ENCODE measurements at regions not wholly inside any gene's neighbourhood (a gene's known extent, or its start where the extent isn't known, plus 50 kb on each side); places are given as distances from the start of the nearest gene placed in this dataset.
"Not testable (repeated sequence)": the region's sequence is repeated elsewhere in the genome, so short reads cannot be mapped to it uniquely, and the experiment has no call there.

- DNase-seq (ENCODE audit: low read depth in 3 of 3, low spot score in 2 of 3): no peak
These were observed 117.9 kb downstream of the GPCPD1 start for GRCh38 chr20:5492937-5493336.

GRCh38 chr20:5491455-5491854, 119.4 kb downstream of the GPCPD1 start:
- no peak for DNase-seq (ENCODE audit: low read depth in 3 of 3, low spot score in 2 of 3)

- no peak for DNase-seq (ENCODE audit: low read depth in 3 of 3, low spot score in 2 of 3)
These were observed 121.2 kb downstream of the GPCPD1 start for GRCh38 chr20:5489601-5490000.

- no peak for DNase-seq (ENCODE audit: low read depth in 3 of 3, low spot score in 2 of 3)
These were observed 122.0 kb downstream of the GPCPD1 start for GRCh38 chr20:5488823-5489222.

GRCh38 chr20:5486377-5487054, 124.3 kb downstream of the GPCPD1 start:
- DNase-seq (ENCODE audit: low read depth in 3 of 3, low spot score in 2 of 3): no peak

- no peak for DNase-seq (ENCODE audit: low read depth in 3 of 3, low spot score in 2 of 3)
These were observed 125.9 kb downstream of the GPCPD1 start for GRCh38 chr20:5484926-5485325.

GRCh38 chr20:5484346-5484745, 126.5 kb downstream of the GPCPD1 start:
- no peak for DNase-seq (ENCODE audit: low read depth in 3 of 3, low spot score in 2 of 3)

GRCh38 chr20:5482791-5483190, 128.0 kb downstream of the GPCPD1 start:
- no peak for DNase-seq (ENCODE audit: low read depth in 3 of 3, low spot score in 2 of 3)

- DNase-seq (ENCODE audit: low read depth in 3 of 3, low spot score in 2 of 3): no peak
These were observed 128.9 kb downstream of the GPCPD1 start for GRCh38 chr20:5481872-5482271.

- no peak for DNase-seq (ENCODE audit: low read depth in 3 of 3, low spot score in 2 of 3)
These were observed 129.8 kb downstream of the GPCPD1 start for GRCh38 chr20:5480824-5481600.

GRCh38 chr20:5474646-5475550, 135.9 kb downstream of the GPCPD1 start:
- DNase-seq (ENCODE audit: low read depth in 3 of 3, low spot score in 2 of 3): no peak

- not testable (repeated sequence) for DNase-seq (ENCODE audit: low read depth in 3 of 3, low spot score in 2 of 3)
These were observed 138.9 kb downstream of the GPCPD1 start for GRCh38 chr20:5471866-5472265.

- no peak for DNase-seq (ENCODE audit: low read depth in 3 of 3, low spot score in 2 of 3)
These were observed 139.4 kb downstream of the GPCPD1 start for GRCh38 chr20:5471368-5471767.

GRCh38 chr20:5470943-5471342, 139.9 kb downstream of the GPCPD1 start:
- no peak for DNase-seq (ENCODE audit: low read depth in 3 of 3, low spot score in 2 of 3)

- DNase-seq (ENCODE audit: low read depth in 3 of 3, low spot score in 2 of 3): no peak
These were observed 140.3 kb downstream of the GPCPD1 start for GRCh38 chr20:5470458-5470857.

- no peak for DNase-seq (ENCODE audit: low read depth in 3 of 3, low spot score in 2 of 3)
These were observed 141.7 kb downstream of the GPCPD1 start for GRCh38 chr20:5469111-5469510.

GRCh38 chr20:5467086-5467485, 143.7 kb downstream of the GPCPD1 start:
- DNase-seq (ENCODE audit: low read depth in 3 of 3, low spot score in 2 of 3): no peak

GRCh38 chr20:5465604-5465927, 145.2 kb downstream of the GPCPD1 start:
- DNase-seq (ENCODE audit: low read depth in 3 of 3, low spot score in 2 of 3): no peak

- DNase-seq (ENCODE audit: low read depth in 3 of 3, low spot score in 2 of 3): no peak
These were observed 145.8 kb downstream of the GPCPD1 start for GRCh38 chr20:5464901-5465603.

- no peak for DNase-seq (ENCODE audit: low read depth in 3 of 3, low spot score in 2 of 3)
These were observed 146.4 kb upstream of the PROKR2 start for GRCh38 chr20:5463007-5463686.

Measured in right renal cortex interstitium (tissue), 3 donors.